ENCODE measurements at regions not wholly inside any gene's neighbourhood (a gene's known extent, or its start where the extent isn't known, plus 50 kb on each side); places are given as distances from the start of the nearest gene placed in this dataset.

DNA sequence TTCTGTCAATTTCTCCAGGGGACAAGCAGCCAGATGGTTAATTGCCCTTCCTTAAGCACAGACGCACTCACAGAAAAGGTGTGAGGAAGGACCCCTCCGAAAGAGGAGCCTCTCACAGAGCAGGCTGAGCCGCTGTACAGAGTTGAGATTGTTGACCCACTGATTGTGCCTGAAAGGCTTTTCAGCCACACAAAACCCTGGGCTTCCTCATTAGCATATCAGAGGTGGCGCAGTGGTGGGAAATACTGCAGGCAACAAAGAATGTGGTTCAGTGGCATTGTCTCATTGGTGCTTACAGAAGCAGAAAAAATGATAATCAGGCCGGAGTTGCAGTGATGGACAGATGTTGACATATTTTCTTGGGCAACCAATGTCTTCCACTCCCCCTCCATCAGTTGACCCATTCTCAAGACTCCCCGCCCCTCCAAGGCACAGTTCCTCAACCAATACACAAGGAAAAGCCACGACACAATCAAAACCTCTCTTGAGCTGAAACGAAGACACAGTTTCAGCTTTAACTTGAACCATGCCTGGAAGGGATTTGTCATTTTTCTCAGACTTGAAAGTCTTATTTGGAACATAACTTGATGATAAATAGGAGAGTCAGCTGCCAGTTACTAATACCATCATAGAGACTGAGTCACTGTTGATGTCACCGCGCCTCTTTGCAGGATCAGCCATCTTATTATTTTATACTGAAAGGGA lies 53.1 kb downstream of the ATXN3L start:
- H3K27ac Mint-ChIP-seq = no peak overlapping the region

DNA sequence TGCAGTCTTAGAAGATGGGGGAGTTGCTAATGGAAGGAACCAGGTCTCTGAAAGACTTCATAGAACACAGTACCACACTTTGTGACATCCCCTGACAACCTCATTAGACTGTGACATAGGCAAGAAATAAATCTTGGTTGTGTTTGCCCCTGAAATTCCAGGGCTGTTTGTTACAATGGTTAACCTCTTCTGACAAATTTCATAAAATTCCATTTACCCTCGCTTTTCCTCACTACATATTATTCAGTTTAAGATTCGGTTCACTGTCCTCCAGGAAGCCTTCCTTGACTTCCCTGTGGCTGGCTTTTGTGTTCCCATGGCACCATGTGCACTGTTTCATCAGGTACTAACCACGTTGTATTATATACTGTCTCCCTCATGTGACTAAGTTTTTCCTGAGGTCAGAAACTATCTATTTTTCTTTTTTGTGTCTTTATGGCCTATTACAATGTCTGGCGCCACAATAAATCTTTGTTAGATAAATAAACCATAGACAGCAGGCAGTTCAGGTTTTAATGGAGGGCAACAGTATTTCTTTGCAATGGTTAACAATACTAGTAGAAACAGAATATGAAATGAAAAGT lies 54.2 kb downstream of the ATXN3L start:
- Mint-ChIP-seq H3K27me3 (no peaks in the 10 kb centered on the region), H3K36me3 (no peaks in the 10 kb centered on the region), H3K9me3 (no peaks in the 10 kb centered on the region), H3K4me1 (no peaks in the 10 kb centered on the region), H3K4me3 (no peak overlapping the region), H3K27ac (no peak overlapping the region)

More for the DNA sequence above, 53.1 kb downstream of the ATXN3L start:
- Mint-ChIP-seq H3K4me1 (no peaks in the 10 kb centered on the region), H3K27me3 (no peaks in the 10 kb centered on the region), H3K4me3 (no peak overlapping the region), H3K9me3 (no peaks in the 10 kb centered on the region), H3K36me3 (no peaks in the 10 kb centered on the region)

DNA sequence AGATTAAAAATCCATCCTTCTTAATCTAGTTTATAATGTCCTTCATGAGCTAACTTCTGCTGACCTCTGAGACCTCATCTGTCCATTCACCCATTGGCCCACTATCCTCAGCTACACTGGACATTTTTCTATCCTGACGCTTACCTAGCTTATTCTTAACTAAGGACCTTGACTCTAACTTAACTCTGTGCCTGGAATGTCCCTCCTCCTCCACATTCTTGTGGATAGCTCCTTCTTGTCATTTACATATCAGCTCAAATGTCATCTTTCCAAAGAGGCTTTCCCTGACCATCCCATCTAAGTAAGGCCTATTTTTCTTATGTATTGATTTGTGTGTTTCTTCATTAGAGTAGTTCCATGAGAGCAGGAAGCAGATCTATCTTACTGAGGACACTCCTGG lies 54.7 kb downstream of the ATXN3L start:
- Mint-ChIP-seq H3K9me3 (no peaks in the 10 kb centered on the region), H3K27me3 (no peaks in the 10 kb centered on the region), H3K27ac (no peak overlapping the region)

DNA sequence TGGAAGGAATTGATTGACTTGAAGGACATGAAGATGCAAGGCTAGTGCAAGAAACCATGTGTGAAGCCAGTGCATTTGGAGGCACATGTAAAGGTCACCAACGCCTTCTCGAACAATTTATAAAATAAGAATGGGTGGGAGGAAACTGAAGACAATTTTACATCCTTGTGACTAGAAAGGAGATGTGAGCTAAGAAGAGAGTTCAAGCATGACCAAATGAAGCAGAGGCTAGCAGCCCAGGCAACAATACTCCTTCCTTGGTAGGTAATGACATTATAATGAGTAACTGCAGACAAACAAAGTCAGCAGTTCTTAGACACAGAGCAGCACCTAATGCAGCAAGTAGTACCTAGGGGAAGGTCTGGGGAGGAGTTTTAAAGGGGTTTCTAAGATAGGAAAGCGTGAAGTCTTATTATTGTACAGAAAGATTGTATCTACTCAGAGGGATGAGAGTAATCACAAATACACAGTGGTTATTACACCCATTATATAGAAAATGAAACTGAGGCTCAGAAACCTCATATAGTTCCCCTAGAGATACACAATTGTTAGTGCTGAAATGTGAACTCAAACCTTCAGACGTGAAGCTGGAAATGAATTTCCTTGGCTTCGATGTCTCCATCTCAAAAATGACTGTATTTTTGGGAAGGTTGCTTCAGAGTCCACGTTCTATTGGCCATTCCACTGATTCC lies 56.1 kb downstream of the ATXN3L start:
- no peaks in the 10 kb centered on the region for H3K9me3 Mint-ChIP-seq
- no peaks in the 10 kb centered on the region for H3K27me3 Mint-ChIP-seq
- no peak overlapping the region for H3K4me3 Mint-ChIP-seq
- H3K36me3 Mint-ChIP-seq = no peaks in the 10 kb centered on the region
- no peak overlapping the region for H3K27ac Mint-ChIP-seq
- no peaks in the 10 kb centered on the region for H3K4me1 Mint-ChIP-seq

More for the DNA sequence above, 54.7 kb downstream of the ATXN3L start:
- H3K4me1 Mint-ChIP-seq = no peaks in the 10 kb centered on the region
- H3K4me3 Mint-ChIP-seq = no peak overlapping the region
- no peaks in the 10 kb centered on the region for H3K36me3 Mint-ChIP-seq

DNA sequence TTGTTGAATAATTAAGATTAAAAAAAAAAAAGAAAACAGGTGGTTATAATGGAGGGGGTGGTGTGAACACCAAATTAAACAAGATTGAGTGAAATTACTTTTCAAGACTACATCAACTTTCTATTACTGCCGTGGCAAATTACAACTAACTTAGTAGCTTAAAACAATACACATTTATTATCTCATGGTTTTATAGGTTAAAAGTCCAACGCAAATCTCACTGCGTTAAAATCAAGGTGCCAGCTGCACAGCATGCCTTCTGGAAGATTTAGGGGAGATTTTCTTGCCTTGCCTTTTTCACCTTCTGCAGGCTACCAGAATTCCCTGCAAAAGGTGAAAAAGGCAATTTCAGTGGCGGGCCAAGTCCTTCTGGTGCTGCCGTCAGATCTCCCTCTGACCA lies 58.5 kb downstream of the ATXN3L start:
- Mint-ChIP-seq H3K36me3 (no peaks in the 10 kb centered on the region), H3K27me3 (no peaks in the 10 kb centered on the region), H3K4me3 (no peak overlapping the region), H3K27ac (no peak overlapping the region), H3K4me1 (peaks cover 7% of the 10 kb centered on the region), H3K9me3 (no peaks in the 10 kb centered on the region)

DNA sequence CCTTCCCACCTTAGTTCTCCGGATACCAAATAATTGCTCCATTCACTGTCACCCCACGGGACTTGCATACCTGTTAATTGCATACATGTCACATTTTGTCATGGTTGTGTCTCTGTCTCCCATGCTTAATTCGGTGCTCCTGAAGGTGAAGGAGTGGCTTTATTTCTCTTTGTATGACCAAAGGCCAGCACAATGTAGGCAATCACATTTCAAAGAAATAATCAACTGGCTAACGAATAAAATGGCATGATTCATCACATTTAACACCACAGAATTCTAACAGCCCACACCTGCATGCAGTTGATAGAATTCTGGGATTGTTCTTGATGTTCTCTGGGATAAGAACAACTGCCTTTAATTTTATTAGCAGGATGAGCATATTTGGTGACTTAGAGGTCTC lies 59.3 kb downstream of the ATXN3L start:
- no peak overlapping the region for H3K27ac Mint-ChIP-seq
- peaks cover 4% of the 10 kb centered on the region for H3K36me3 Mint-ChIP-seq

DNA sequence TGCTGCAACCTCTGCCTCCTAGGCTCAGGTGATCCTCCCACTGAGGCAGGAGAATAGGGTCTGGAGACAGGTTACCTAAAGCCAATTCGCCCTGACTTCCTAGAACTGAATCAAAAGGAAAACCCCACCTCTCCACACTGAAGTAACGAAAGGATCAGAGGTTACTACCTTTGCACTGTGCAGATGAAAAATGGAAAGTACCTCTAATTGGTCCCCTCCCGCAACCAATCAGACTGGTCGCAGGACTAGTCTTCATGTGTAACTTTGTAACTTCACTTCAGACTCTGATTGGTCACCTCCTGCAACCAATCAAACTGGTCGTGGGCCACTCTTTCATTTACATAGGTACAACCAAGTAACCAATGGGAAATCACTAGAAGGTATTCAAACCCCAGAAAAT lies 61.1 kb downstream of the ATXN3L start:
- H3K36me3 Mint-ChIP-seq = peaks cover 4% of the 10 kb centered on the region
- H3K9me3 Mint-ChIP-seq = no peaks in the 10 kb centered on the region
- no peak overlapping the region for H3K27ac Mint-ChIP-seq
- H3K27me3 Mint-ChIP-seq = no peaks in the 10 kb centered on the region
- no peak overlapping the region for H3K4me3 Mint-ChIP-seq
- H3K4me1 Mint-ChIP-seq = peaks cover 21% of the 10 kb centered on the region

More for the DNA sequence above, 59.3 kb downstream of the ATXN3L start:
- H3K4me1 Mint-ChIP-seq = peaks cover 7% of the 10 kb centered on the region
- no peaks in the 10 kb centered on the region for H3K9me3 Mint-ChIP-seq
- H3K4me3 Mint-ChIP-seq = no peak overlapping the region
- no peaks in the 10 kb centered on the region for H3K27me3 Mint-ChIP-seq

DNA sequence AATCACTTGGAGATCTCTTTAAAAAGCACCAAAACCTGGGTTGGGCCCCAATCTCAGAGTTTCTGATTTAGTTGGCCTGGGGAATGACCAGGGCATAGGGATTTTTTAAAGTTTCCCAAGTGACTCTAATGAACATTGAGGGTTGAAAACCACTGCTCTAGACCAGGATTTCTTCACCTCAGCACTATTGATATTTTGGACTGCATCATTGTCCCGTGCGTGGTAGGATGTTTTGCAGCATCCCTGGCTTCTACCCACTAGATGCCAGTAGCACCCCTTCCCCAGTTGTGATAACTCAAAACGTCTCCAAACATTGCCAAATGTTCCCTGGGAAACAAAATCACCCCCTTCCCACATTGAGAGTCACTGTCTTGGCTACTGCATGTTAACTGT lies 61.8 kb downstream of the ATXN3L start:
- Mint-ChIP-seq H3K27me3 (no peaks in the 10 kb centered on the region), H3K4me1 (peaks cover 21% of the 10 kb centered on the region), H3K4me3 (no peak overlapping the region), H3K27ac (no peak overlapping the region), H3K9me3 (no peaks in the 10 kb centered on the region), H3K36me3 (peaks cover 4% of the 10 kb centered on the region)

DNA sequence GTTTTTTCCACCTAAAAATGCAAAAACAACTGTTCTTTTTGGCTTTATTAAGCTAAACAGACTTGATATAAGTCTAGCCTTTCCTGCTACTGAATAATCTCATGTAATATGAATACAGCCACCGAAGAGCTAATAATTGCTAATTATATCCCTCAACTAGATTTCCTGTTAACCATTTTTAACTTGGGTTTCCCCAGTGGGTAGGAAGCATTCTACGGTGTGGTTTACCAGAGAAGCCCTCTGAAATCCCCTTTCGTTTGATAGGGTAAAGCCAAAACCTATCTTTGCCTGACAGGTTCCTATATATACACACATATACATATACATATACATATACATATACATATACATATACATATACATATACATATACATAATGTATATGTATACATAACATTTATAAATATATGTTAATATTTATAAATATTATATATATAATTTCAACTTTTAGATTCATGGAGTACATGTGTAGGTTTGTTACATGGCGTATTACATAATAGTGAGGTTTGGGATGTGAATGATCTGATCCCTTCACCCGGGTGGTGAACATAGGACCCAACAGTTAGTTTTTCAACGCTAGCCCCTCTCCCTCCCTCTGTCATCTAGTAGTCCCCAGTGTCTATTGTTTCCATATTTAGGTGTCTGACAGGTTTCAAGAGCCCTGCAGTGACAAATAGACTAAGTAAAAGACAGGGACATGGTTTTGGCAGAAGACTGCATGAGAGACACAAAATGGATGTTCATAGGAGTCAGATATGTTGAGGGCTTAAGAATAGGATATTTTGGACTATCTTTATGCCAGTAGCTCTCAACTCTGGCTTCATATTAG lies 62.4 kb downstream of the ATXN3L start:
- peaks cover 21% of the 10 kb centered on the region for H3K4me1 Mint-ChIP-seq
- no peak overlapping the region for H3K4me3 Mint-ChIP-seq
- no peak overlapping the region for H3K27ac Mint-ChIP-seq
- peaks cover 4% of the 10 kb centered on the region for H3K36me3 Mint-ChIP-seq
- no peaks in the 10 kb centered on the region for H3K27me3 Mint-ChIP-seq
- no peaks in the 10 kb centered on the region for H3K9me3 Mint-ChIP-seq

DNA sequence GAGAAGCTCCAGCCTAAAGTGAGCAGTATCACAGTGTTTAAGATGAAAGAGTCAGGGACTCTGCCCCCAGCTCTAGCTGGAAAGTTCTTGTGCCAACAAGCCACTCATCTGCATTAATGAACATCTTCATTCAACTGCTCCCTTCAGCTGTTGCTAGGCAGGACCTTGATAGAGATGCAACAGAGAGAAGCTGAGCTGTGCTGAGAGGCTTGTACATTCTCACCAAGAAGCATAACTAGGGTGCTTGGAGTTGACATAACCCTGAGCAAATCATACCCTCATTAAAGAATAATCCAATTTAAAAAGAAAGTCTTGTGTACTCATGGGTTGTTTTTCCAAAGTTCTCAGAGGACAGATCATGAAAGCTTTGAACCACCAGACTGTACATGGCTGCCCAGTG lies 63.2 kb downstream of the ATXN3L start:
- H3K4me1 Mint-ChIP-seq = peaks cover 21% of the 10 kb centered on the region
- no peaks in the 10 kb centered on the region for H3K27me3 Mint-ChIP-seq
- no peak overlapping the region for H3K27ac Mint-ChIP-seq
- no peaks in the 10 kb centered on the region for H3K9me3 Mint-ChIP-seq
- no peak overlapping the region for H3K4me3 Mint-ChIP-seq
- H3K36me3 Mint-ChIP-seq = peaks cover 4% of the 10 kb centered on the region

DNA sequence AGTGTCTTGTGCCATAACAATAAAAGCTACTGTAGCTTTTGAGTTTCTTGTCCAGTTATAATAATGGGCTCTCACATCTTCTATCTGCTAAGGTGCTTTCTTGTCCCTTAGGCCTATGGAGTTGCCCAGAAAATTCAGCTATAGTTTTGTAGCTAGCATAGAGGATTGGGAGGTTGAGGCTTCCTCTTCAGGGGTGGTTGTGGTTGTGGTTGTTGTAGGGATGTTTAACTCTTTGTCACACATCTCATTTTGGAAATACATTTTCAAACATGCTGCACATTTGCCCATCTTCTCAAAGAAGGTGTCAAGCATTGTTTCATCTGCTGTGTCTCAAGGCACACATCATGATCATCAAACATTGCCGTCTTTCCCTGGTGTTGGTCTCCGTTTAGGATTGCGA lies 65.0 kb downstream of the ATXN3L start:
- H3K4me3 Mint-ChIP-seq = no peak overlapping the region
- H3K4me1 Mint-ChIP-seq = peaks cover 21% of the 10 kb centered on the region
- H3K36me3 Mint-ChIP-seq = peaks cover 4% of the 10 kb centered on the region
- H3K9me3 Mint-ChIP-seq = no peaks in the 10 kb centered on the region
- H3K27ac Mint-ChIP-seq = no peak overlapping the region
- H3K27me3 Mint-ChIP-seq = no peaks in the 10 kb centered on the region

DNA sequence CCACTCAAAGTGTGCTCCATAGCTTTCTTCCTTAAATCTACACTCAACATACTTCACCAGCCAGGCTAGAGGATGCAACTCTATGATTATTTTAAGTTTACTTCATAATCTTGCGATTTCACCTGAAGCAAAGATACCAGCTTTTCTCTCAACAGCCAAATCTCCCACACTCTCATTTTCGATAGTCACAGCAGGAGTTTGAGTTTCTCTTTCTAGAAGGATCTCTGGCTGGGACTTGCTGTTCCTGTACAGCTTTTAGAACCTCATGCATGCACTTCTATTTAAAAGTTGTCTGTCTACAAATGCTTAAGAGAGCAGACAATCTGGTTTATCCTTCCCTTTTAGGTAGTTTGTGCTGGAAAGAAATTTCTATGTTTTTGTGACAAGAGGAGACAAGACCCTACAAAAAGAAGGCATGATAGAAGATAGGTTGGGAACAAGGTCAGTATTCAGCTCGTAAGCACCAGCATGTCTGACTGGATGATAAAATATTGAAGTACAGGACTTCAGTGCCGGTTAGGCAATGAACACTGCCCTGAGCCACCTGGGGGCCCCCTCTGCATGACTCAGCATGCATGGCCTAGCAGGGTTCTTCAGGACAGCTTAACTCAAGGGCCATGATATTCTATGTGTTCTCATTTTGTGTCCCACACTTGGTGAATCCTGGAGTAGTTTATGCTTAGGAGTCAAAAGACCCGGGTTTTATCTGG lies 65.6 kb downstream of the ATXN3L start:
- H3K4me1 Mint-ChIP-seq = peaks cover 21% of the 10 kb centered on the region
- H3K36me3 Mint-ChIP-seq = peaks cover 4% of the 10 kb centered on the region
- no peak overlapping the region for H3K4me3 Mint-ChIP-seq
- H3K27me3 Mint-ChIP-seq = no peaks in the 10 kb centered on the region
- no peaks in the 10 kb centered on the region for H3K9me3 Mint-ChIP-seq
- H3K27ac Mint-ChIP-seq = no peak overlapping the region

DNA sequence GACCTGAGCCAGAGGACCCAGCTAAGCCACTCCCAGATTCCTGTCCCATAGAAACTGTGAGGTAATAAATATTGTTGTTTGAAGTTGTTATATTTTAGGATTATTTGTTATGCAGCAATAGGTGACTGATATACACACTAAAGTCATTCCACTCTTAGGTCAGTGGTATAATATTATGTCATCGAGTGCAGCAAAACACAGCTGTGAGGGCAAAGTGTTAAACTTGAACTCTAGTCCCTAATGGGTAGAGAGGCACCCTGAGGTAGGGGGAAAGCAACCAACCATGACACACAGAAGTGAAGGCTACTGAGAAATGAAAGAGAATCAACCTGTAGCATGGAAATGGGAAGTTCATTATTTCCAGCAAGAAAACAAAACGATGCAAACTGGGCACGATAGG lies 66.6 kb downstream of the ATXN3L start:
- H3K4me1 Mint-ChIP-seq = peaks cover 21% of the 10 kb centered on the region
- no peaks in the 10 kb centered on the region for H3K27me3 Mint-ChIP-seq
- no peak overlapping the region for H3K4me3 Mint-ChIP-seq
- H3K27ac Mint-ChIP-seq = peak overlapping the region; percentile 59
- H3K36me3 Mint-ChIP-seq = peaks cover 4% of the 10 kb centered on the region
- no peaks in the 10 kb centered on the region for H3K9me3 Mint-ChIP-seq

DNA sequence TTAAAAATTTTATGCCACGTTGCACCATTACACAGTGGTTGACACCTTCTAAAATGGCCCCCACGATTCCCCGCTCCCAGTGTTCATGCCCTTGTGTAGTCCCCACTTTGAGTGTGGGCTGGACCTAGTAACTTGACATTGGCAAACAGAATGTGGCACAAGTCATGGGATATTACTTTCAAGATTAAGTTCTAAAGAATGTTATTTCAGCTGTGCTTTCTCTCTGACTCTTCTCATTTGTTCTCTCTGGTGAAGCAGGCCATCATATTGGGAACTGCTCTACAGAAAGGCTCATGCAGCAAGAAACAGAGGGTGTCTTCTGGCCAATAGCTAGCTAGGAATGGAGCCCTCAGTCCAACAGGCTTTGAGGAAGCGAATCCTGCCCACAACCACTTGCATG lies 67.1 kb downstream of the ATXN3L start:
- Mint-ChIP-seq H3K4me1 (peaks cover 21% of the 10 kb centered on the region), H3K27me3 (no peaks in the 10 kb centered on the region), H3K27ac (no peak overlapping the region), H3K4me3 (no peak overlapping the region), H3K9me3 (no peaks in the 10 kb centered on the region), H3K36me3 (peaks cover 4% of the 10 kb centered on the region)
